Psoas muscle (tissue), 7 donors: ENCODE measurements at regions not wholly inside any gene's neighbourhood (a gene's known extent, or its start where the extent isn't known, plus 50 kb on each side); places are given as distances from the start of the nearest gene placed in this dataset.

ENCODE experiments used
- ATAC-seq, 4 donors: fragments of 200-7000 bp; cut with Tn5 transposase; one replicate each; pipeline ENCODE4 v1.9.1; 2020; ENCODE audit warnings: moderate library complexity in 3 of 4, mild to moderate bottlenecking in 2 of 4
- DNase-seq, 2 donors: peaks; one replicate each; pipeline ENCODE4 v3.0.0-alpha.2; 2020
- H3K27ac ChIP-seq: fragments of 200-600 bp; one replicate; pipeline ENCODE4 v1.8.0; 2022
- H3K27me3 ChIP-seq, 3 donors: fragments of 200-600 bp in 1 of 3; one replicate each; pipeline versions ENCODE4 v1.6.1 to v1.8.0; 2013 to 2022; ENCODE audit warnings: low read length in 2 of 3, mild to moderate bottlenecking in 2 of 3, moderate library complexity in 1 of 3; ENCODE audit not compliant: insufficient read depth in 3 of 3
- H3K36me3 ChIP-seq, 2 donors: fragments of 200-600 bp in 1 of 2; one replicate each; pipeline versions ENCODE4 v1.6.1 to v1.8.0; 2013 to 2022; ENCODE audit warnings: low read depth in 1 of 2, mild to moderate bottlenecking in 1 of 2, moderate library complexity in 1 of 2; ENCODE audit not compliant: insufficient read depth in 1 of 2
- H3K4me1 ChIP-seq: fragments of 200-600 bp; one replicate; pipeline ENCODE4 v1.8.0; 2022
- H3K4me3 ChIP-seq: fragments of 200-600 bp; one replicate; pipeline ENCODE4 v1.8.0; 2022; ENCODE audit warnings: mild to moderate bottlenecking
- H3K9me3 ChIP-seq: fragments of 200-600 bp; one replicate; pipeline ENCODE4 v1.8.0; 2022
- WGBS, 3 donors: extraction: QIAGEN DNeasy Blood & Tissue Kit; methylation state at CpG; one replicate each; pipeline versions ENCODE4 v1.1.6 to v1.1.7; 2013; 5-methylcytosine and 5-hydroxymethylcytosine counted together
- intact Hi-C, 2 donors: fragments of 100-400 bp; cut with DNase I; formaldehyde crosslinking; loops; one replicate each; pipeline versions ENCODE4 v1.11.0 to v1.14.2; 2022
- TF ChIP-seq, protein P1 (sequence below): fragments of 200-600 bp; IDR thresholded peaks from one replicate; pipeline ENCODE4 v1.8.0; 2022; ENCODE audit warnings: antibody characterized with exemption
- donor health status: healthy with polysubstance abuse.
- donor health status: DM: no; HTN: no; CAD: no; lungs with moderate emphysema.
- donor health status: Bipolar disorder and iron deficiency.
- donor health status: healthy.
- donor health status: DM: yes; HTN: yes; CAD: no.
- donor health status: DM: no; HTN: no; CAD: no.
- donor health status: DM: yes; HTN: yes; CAD: no.

DNA sequence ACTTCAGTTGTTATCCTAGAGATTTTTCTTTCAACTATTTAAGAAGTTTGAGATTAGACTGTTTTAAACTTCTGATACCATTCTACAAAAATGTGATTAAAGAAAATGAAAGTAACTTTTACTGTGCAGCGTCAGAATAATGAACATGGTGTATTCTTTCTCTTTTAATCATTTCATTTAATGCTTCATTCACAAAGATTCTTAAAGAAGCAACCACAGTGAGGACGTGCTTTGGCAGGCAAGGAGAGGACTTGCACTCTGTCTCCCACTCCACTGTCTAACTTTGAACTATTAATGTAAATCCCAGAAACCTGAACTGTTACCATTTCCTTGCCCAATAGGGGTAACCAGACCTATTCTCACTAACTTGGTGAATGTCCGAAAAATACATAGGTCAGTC lies 137.0 kb downstream of the KCNRG start:
- TF ChIP-seq, protein P1, sequence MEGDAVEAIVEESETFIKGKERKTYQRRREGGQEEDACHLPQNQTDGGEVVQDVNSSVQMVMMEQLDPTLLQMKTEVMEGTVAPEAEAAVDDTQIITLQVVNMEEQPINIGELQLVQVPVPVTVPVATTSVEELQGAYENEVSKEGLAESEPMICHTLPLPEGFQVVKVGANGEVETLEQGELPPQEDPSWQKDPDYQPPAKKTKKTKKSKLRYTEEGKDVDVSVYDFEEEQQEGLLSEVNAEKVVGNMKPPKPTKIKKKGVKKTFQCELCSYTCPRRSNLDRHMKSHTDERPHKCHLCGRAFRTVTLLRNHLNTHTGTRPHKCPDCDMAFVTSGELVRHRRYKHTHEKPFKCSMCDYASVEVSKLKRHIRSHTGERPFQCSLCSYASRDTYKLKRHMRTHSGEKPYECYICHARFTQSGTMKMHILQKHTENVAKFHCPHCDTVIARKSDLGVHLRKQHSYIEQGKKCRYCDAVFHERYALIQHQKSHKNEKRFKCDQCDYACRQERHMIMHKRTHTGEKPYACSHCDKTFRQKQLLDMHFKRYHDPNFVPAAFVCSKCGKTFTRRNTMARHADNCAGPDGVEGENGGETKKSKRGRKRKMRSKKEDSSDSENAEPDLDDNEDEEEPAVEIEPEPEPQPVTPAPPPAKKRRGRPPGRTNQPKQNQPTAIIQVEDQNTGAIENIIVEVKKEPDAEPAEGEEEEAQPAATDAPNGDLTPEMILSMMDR, result no peak
- H3K4me3 ChIP-seq, result peak overlapping the region; percentile 49
- no peaks in the 10 kb centered on the region for H3K9me3 ChIP-seq
- ATAC-seq, result peak in 1 of 4 donors; percentile 30
- peaks cover 15% of the 10 kb centered on the region for H3K4me1 ChIP-seq
- intact Hi-C loops, result no loop called here
- WGBS, 3 donors, result 26 to 62% (median 47%) methylated on average over 3 of the region's 3 CpGs
- no peaks in the 10 kb centered on the region for H3K27me3 ChIP-seq
- H3K36me3 ChIP-seq, result no peaks in the 10 kb centered on the region
- no peak overlapping the region for H3K27ac ChIP-seq
- no peak for DNase-seq

GRCh38 chr13:50152655-50153309 lies 137.5 kb downstream of the KCNRG start:
- Histone ChIP-seq H3K27ac (no peak overlapping the region), H3K4me1 (peaks cover 15% of the 10 kb centered on the region), H3K27me3 (no peaks in the 10 kb centered on the region), H3K4me3 (peak overlapping the region; percentile 49), H3K36me3 (no peaks in the 10 kb centered on the region), H3K9me3 (no peaks in the 10 kb centered on the region)
- ATAC-seq, result peak in 1 of 4 donors; percentile 41
- 42 to 70% (median 51%) methylated on average over 7 of the region's 7 CpGs for WGBS, 3 donors
- intact Hi-C loops, result no loop called here
- TF ChIP-seq, protein P1, result no peak
- DNase-seq, result no peak

DNA sequence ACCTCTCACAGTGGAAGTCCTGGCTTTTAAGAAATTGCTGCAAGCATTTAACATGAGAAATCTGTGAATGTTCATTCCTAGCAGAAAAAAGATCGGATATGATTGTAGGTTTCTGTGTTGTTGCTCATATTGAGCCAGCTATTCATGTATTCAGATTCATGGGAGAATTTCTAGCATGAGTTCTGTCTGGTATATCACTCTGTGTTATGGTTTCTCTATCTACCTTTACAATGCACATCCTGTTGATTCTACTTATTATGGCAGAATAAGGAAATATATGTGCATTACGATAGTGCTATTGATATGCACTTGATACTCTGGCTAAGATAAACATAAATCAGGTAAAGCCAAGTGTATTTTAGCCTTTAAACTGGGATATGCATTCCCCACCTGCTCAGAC lies 138.2 kb downstream of the KCNRG start:
- WGBS, 3 donors, result 61 to 90% (median 69%) methylated on average over 2 of the region's 2 CpGs
- Histone ChIP-seq H3K36me3 (no peaks in the 10 kb centered on the region), H3K27me3 (no peaks in the 10 kb centered on the region), H3K4me3 (no peak overlapping the region), H3K27ac (no peak overlapping the region), H3K4me1 (peaks cover 15% of the 10 kb centered on the region), H3K9me3 (no peaks in the 10 kb centered on the region)
- ATAC-seq (no peak), DNase-seq (no peak)
- intact Hi-C loops, result no loop called here
- TF ChIP-seq, protein P1, result no peak

- no peak overlapping the region for H3K27ac ChIP-seq
- WGBS, 3 donors, result 73 to 77% (median 75%) methylated on average over 5 of the region's 5 CpGs
- no peaks in the 10 kb centered on the region for H3K36me3 ChIP-seq
- H3K9me3 ChIP-seq, result no peaks in the 10 kb centered on the region
- TF ChIP-seq, protein P1, result no peak
- H3K27me3 ChIP-seq, result no peaks in the 10 kb centered on the region
- no peak overlapping the region for H3K4me3 ChIP-seq
- ATAC-seq (no peak), DNase-seq (no peak)
- intact Hi-C loops, result no loop called here
- peaks cover 15% of the 10 kb centered on the region for H3K4me1 ChIP-seq
Measured at GRCh38 chr13:50153876-50154275, 138.6 kb downstream of the KCNRG start.

DNA sequence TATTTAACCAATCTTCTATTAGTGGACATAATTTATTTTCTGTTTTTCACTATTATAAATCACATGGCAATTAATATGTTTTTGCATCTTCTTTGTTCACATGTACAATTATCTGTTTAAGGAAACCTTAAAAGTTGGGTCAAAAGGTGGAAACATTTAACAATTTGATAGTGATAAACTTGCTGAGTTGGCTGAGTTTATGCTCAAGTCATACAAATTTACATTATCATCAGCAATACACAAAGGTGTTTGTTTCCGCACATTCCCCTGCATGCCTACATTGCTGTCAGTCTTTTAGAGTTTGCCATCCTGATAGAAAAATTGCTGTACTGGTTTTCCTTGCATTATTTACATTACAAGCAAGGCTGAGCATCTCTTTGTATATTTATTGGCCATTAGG lies 139.5 kb downstream of the KCNRG start:
- Histone ChIP-seq H3K27ac (no peak overlapping the region), H3K27me3 (no peaks in the 10 kb centered on the region), H3K36me3 (no peaks in the 10 kb centered on the region), H3K4me1 (peaks cover 14% of the 10 kb centered on the region), H3K4me3 (no peak overlapping the region), H3K9me3 (no peaks in the 10 kb centered on the region)
- intact Hi-C loops, result no loop called here
- ATAC-seq (no peak), DNase-seq (no peak)
- TF ChIP-seq, protein P1, result no peak
- 95 to 98% (median 95%) methylated on average over 1 of the region's 1 CpG for WGBS, 3 donors
